ENCODE measurements at regions not wholly inside any gene's neighbourhood (a gene's known extent, or its start where the extent isn't known, plus 50 kb on each side); places are given as distances from the start of the nearest gene placed in this dataset.

- DNase-seq (ENCODE audit: low read depth, low spot score) (no peak), FAIRE-seq (no peak)
- intact Hi-C loops (cut with micrococcal nuclease): no loop called here
- Histone ChIP-seq H3K4me1 (ENCODE audit: control insufficient read depth, extremely low read depth, insufficient read depth, low read length) (no peaks in the 10 kb centered on the region), H3K4me3 (replicated peaks in 1 of 3; ENCODE audit: insufficient read depth in 1 of 3, low read depth in 1 of 3, low read length in 3 of 3) (no peak overlapping the region), H3K9ac (replicated peaks; ENCODE audit: extremely low read depth, insufficient read depth, low read length) (no peak overlapping the region), H3K27ac (ENCODE audit: insufficient read depth, low read depth, low read length) (no peak overlapping the region), H3K4me2 (ENCODE audit: insufficient read depth, low read length) (no peak overlapping the region), H3K36me3 (ENCODE audit: control insufficient read depth in 2 of 2, extremely low read depth in 1 of 2, insufficient read depth in 2 of 2, low read length in 2 of 2) (no peaks in the 10 kb centered on the region), H3K27me3 (ENCODE audit: control insufficient read depth in 2 of 2, insufficient read depth in 2 of 2, low read length in 2 of 2) (no peaks in the 10 kb centered on the region), H3K9me1 (replicated peaks; ENCODE audit: control insufficient read depth, extremely low read depth, insufficient read depth, low read length) (no peaks in the 10 kb centered on the region), H3K79me2 (ENCODE audit: control insufficient read depth, insufficient read depth, low read length) (no peaks in the 10 kb centered on the region), H4K20me1 (replicated peaks; ENCODE audit: control insufficient read depth, extremely low read depth, insufficient read depth, low read length) (no peaks in the 10 kb centered on the region), H3K9me3 (replicated peaks; ENCODE audit: control insufficient read depth, insufficient read depth, low read length) (no peaks in the 10 kb centered on the region), H2AFZ (ENCODE audit: low read depth, low read length) (no peak overlapping the region)
- ChIA-PET POLR2A (no interaction called here), CTCF (interaction anchor here (0.7 kb wide), 1 partner anchor 259 kb away, joined by 3 read pairs; no protein-coding TSS in a partner anchor)
- BruUV-seq (replicated peaks): no TSS peak
- TF ChIP-seq POLR2A (IDR thresholded peaks at IDR 0.05; ENCODE audit: low read depth, low read length): no peak
- no peak for TF ChIP-seq JUN (IDR thresholded peaks at IDR 0.05; ENCODE audit: borderline replicate concordance, insufficient read depth, insufficient read length, low read depth)
- no peak for TF ChIP-seq CTCF (IDR thresholded peaks at IDR 0.05; ENCODE audit: extremely low read depth in 1 of 2, insufficient read depth in 1 of 2, low read depth in 1 of 2, low read length in 2 of 2)
- no peak for TF ChIP-seq MAX (IDR thresholded peaks at IDR 0.05; ENCODE audit: insufficient read depth, insufficient read length)
- TF ChIP-seq FOS (IDR thresholded peaks at IDR 0.05; ENCODE audit: borderline replicate concordance, insufficient read depth, low read length): no peak
- dilution Hi-C loops (cut with MboI; ENCODE audit: extremely low pct_ligation_motif_present, low sequenced_read_pairs): no loop called here
Observed at GRCh38 chrX:136967966-136968365, 65.8 kb downstream of the GPR101 start.

- no peaks in the 10 kb centered on the region for H3K27me3 ChIP-seq (ENCODE audit: control insufficient read depth in 2 of 2, insufficient read depth in 2 of 2, low read length in 2 of 2)
- no peaks in the 10 kb centered on the region for H3K9me1 ChIP-seq (replicated peaks; ENCODE audit: control insufficient read depth, extremely low read depth, insufficient read depth, low read length)
- no peak overlapping the region for H3K9ac ChIP-seq (replicated peaks; ENCODE audit: extremely low read depth, insufficient read depth, low read length)
- dilution Hi-C loops (cut with MboI; ENCODE audit: extremely low pct_ligation_motif_present, low sequenced_read_pairs): no loop called here
- H3K79me2 ChIP-seq (ENCODE audit: control insufficient read depth, insufficient read depth, low read length): no peaks in the 10 kb centered on the region
- no peak overlapping the region for H3K4me3 ChIP-seq (replicated peaks in 1 of 3; ENCODE audit: insufficient read depth in 1 of 3, low read depth in 1 of 3, low read length in 3 of 3)
- FAIRE-seq: no peak
- H3K4me1 ChIP-seq (ENCODE audit: control insufficient read depth, extremely low read depth, insufficient read depth, low read length): no peaks in the 10 kb centered on the region
- no peak overlapping the region for H3K4me2 ChIP-seq (ENCODE audit: insufficient read depth, low read length)
- H2AFZ ChIP-seq (ENCODE audit: low read depth, low read length): no peak overlapping the region
- no peaks in the 10 kb centered on the region for H3K36me3 ChIP-seq (ENCODE audit: control insufficient read depth in 2 of 2, extremely low read depth in 1 of 2, insufficient read depth in 2 of 2, low read length in 2 of 2)
- TF ChIP-seq POLR2AphosphoS5 (IDR thresholded peaks at IDR 0.05; ENCODE audit: insufficient read depth, low read depth, low read length) (no peak), MAX (IDR thresholded peaks at IDR 0.05; ENCODE audit: insufficient read depth, insufficient read length) (no peak), POLR2A (IDR thresholded peaks at IDR 0.05; ENCODE audit: low read depth, low read length) (no peak), MYC (IDR thresholded peaks at IDR 0.05; ENCODE audit: low read depth, low read length) (no peak), GATA2 (IDR thresholded peaks at IDR 0.05; ENCODE audit: insufficient read depth, insufficient read length, low read depth, low read length) (no peak), EZH2 (IDR thresholded peaks at IDR 0.05; ENCODE audit: borderline replicate concordance, low read depth, low read length, severe bottlenecking) (no peak), CTCF (IDR thresholded peaks at IDR 0.05; ENCODE audit: extremely low read depth in 1 of 2, insufficient read depth in 1 of 2, low read depth in 1 of 2, low read length in 2 of 2) (no peak), JUN (IDR thresholded peaks at IDR 0.05; ENCODE audit: borderline replicate concordance, insufficient read depth, insufficient read length, low read depth) (no peak), FOS (IDR thresholded peaks at IDR 0.05; ENCODE audit: borderline replicate concordance, insufficient read depth, low read length) (no peak)
- intact Hi-C loops (cut with micrococcal nuclease): no loop called here
- H3K27ac ChIP-seq (ENCODE audit: insufficient read depth, low read depth, low read length): no peak overlapping the region
- no peaks in the 10 kb centered on the region for H4K20me1 ChIP-seq (replicated peaks; ENCODE audit: control insufficient read depth, extremely low read depth, insufficient read depth, low read length)
- POLR2A ChIA-PET: no interaction called here
- H3K9me3 ChIP-seq (replicated peaks; ENCODE audit: control insufficient read depth, insufficient read depth, low read length): no peaks in the 10 kb centered on the region
- no peak for DNase-seq (ENCODE audit: low read depth, low spot score)
- CTCF ChIA-PET: no interaction called here
- no TSS peak for BruUV-seq (replicated peaks)
Observed at GRCh38 chrX:136963973-136964372, 69.8 kb downstream of the GPR101 start.

Data from endothelial cell of umbilical vein (primary cell).